ENCODE measurements at regions not wholly inside any gene's neighbourhood (a gene's known extent, or its start where the extent isn't known, plus 50 kb on each side); places are given as distances from the start of the nearest gene placed in this dataset.
"Not testable (repeated sequence)": the region's sequence is repeated elsewhere in the genome, so short reads cannot be mapped to it uniquely, and the experiment has no call there.

DNA sequence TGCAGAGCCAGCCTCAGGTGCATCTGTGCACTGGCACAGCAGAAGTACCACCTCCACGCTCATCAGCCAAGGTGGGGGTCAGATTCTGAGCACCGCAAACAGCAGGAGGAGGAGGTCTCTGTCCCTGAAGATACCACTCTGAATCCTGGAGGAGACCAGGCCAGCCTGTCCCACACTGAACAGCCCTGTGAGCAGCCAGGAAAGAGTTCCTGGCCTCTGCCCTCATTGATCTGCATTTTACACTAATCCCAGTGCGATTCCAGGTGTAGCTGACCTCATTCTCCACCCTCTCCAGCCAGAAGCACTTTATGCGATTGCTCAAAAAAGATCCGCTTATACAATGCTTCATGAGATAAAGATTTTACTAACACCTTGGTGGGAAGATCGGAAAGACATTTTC, 99.1 kb upstream of the CACUL1 start:
- no peak for DNase-seq (ENCODE audit: low read depth)
- in situ Hi-C loops (cut with HindIII; ENCODE audit: low pct_unique_long_range_greater_than_20kb, low sequenced_read_pairs): no loop called here

DNA sequence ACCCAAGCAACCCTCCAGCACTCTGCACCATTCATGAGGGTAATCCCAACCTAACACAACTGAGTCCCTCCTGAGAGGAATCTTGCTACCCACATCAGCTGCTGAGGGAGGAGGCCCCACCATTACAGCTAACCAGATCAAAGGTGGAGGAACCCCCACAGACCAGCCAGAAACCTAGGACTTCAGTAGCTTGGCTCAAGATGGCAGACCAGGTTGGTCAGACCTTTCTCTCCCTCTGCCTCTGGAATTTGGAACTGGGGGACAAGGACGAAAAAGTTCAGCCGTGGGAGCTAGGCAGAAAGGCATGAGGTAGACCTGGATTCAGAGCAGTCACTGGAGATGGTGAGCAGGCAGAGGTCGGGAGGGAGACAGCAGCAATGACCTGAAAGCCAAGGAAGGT, 101.3 kb upstream of the CACUL1 start:
- DNase-seq (ENCODE audit: low read depth): no peak
- in situ Hi-C loops (cut with HindIII; ENCODE audit: low pct_unique_long_range_greater_than_20kb, low sequenced_read_pairs): no loop called here

DNA sequence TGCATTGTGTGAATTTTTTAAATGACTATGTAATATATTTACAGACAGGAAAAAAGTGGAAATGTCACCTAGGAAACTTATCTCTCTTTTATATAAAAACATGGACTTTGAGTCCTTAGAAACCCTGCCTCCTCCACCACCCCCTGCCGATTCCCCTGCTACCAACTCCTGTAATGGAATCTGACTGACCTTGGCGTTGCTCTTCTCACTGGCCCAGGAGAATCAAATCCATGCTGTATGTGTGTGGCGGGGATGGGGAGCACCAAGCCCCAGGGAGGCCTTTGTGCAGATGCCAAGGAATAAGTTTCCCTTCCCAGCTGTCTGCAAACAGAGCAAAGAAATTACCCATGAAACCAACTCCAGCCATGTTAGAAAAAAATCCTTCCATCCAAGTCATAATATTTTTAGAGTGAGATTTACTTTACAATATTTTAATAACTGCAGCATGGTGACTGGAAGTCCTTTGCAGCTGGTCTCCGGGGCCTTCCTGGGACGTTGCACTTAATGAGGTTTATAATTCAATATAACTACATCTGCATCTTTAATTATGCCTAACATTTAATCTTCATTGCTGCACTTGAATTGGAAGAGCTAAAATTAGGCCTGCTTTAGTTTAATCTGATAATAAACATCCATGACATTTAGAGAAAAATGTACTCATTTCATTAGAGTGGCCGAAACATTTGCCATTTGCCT, 111.4 kb upstream of the CACUL1 start:
- DNase-seq (ENCODE audit: low read depth): no peak
- in situ Hi-C loops (cut with HindIII; ENCODE audit: low pct_unique_long_range_greater_than_20kb, low sequenced_read_pairs): no loop called here

DNA sequence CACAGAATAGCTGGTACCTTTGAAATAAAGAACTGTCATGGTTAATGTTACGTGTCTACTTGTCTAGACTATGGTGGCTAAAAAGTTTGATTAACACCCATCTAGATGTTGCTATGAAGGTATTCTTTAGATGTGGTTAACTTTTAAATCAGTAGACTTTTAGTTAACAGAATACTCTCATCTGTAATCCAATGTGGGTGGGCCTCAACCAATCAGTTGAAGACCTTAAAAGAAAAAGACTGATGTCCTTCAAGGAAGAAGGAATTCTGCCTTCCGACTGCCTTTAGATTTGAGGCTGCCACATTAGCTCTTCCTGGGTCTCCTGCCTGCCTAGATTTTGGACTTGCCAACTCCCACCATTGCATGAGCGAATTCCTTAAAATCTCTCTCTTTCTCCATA, 113.0 kb upstream of the CACUL1 start:
- no peak for DNase-seq (ENCODE audit: low read depth)
- in situ Hi-C loops (cut with HindIII; ENCODE audit: low pct_unique_long_range_greater_than_20kb, low sequenced_read_pairs): no loop called here

DNA sequence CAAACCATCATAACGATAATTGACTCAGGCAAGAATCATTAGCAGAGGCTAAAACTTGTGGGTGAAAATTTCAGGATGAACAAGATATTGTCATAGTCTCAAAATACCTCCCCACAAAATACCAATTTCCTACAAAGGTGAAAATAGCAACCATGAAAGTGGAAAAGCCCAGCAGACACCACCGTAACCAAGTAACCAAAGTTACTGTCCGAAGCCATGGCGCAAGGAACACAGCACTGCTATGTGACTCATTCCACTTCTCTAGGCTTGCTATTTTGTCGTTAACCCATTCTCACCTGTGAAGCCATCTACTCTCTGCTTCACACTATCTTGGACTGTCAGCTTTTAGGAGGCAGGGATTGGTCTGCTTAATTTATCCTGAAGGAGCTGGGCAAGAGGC, 113.8 kb upstream of the CACUL1 start:
- DNase-seq (ENCODE audit: low read depth): no peak

DNA sequence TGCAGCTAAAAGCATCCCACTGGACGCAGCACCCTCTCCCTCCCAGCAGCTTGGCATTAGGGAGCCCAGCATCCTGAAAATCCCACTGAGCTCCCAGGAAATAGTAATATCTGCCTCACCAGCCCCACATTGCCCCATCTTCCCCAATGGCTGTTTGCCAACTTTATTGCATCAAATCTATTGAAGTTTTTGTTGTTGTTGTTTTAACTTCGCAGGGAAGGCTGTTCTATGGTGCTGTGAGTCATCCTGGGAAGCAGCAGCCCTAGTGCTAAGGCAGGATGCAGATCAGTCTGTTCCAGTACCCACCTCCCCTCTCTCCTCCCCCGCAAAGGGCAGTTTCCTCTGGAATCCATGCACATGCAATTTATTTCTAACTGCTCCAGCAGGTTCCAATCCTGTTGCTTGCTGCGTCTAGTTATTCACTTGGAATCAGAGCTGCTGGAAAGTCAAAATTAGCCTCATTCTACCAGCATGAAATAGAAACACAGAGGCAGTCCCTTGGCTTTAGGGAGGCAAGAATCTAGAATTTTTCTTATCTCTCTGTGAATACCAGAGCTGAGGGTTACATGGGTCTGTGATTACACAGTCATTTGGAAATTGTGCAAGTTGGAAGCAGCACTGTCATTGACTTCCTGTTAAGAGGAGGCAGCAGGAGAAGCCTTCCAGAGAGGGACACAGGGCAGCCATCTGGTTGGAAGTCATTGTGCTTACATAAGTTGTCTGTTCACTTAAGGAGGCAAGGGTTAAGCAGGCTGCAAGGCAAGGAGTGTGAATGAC, 115.9 kb upstream of the CACUL1 start:
- in situ Hi-C loops (cut with HindIII; ENCODE audit: low pct_unique_long_range_greater_than_20kb, low sequenced_read_pairs): no loop called here
- DNase-seq (ENCODE audit: low read depth): peak; percentile 51

More for the DNA sequence above, 113.8 kb upstream of the CACUL1 start:
- in situ Hi-C loops (cut with HindIII; ENCODE audit: low pct_unique_long_range_greater_than_20kb, low sequenced_read_pairs): no loop called here

DNA sequence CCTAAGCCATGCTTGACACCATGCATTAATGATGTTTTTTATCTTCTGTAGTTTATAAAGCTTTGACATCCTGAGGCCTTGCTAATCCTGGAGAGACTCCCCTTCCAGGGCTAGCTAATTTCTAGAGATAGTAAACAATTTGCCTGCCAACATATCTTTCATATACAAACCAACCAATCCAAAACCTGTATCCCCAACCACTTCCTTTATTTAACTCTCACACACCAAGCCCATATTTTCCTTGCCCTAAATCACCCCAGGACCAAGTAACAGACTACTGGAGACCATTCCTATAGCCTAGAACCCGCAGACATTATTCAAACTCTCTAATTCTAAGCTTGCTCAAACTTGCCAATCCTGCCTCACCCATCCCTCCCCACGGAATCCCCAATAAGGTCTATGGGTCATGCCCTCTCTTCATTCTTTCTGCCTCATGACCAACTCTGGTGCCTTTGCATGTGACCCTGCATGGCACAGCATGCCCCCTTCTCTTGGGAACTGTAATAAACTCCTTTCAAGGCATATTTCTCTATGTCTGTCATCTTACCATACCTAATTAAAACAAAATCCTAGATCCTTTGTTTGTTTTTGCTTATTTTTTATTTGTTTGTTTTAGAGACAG, 116.6 kb upstream of the CACUL1 start:
- in situ Hi-C loops (cut with HindIII; ENCODE audit: low pct_unique_long_range_greater_than_20kb, low sequenced_read_pairs): no loop called here
- DNase-seq (ENCODE audit: low read depth): no peak

DNA sequence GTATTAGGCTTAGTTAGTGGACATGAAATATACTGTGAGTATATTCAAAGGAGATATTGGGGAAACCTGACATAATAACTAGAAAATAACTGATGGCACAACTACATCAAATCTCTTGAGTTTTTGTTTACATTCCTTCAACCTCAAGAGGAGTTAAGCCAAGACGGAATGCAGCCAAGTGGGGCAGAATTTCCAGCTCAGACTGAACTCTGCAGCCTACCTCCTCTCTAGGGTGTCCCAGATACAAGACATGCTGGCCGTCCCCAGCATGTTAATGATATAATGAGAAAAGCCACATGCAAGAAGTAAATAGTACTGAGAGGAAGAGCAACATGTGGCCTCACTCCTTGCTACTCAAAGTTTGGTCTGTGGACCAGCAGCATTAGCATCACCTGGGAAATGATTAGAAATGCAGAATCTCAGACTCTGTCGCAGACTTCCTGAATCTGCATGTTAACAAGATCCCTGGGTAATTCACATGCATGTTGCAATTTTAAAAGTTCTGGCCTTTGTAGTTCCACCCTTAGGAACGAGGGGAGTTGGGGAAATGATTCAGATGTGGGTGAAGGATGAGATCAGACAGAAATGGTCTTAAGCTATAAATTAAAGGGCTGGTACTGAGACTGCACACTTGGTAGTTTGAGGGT, 118.4 kb upstream of the CACUL1 start:
- peak; percentile 22 for DNase-seq (ENCODE audit: low read depth)
- in situ Hi-C loops (cut with HindIII; ENCODE audit: low pct_unique_long_range_greater_than_20kb, low sequenced_read_pairs): no loop called here

DNA sequence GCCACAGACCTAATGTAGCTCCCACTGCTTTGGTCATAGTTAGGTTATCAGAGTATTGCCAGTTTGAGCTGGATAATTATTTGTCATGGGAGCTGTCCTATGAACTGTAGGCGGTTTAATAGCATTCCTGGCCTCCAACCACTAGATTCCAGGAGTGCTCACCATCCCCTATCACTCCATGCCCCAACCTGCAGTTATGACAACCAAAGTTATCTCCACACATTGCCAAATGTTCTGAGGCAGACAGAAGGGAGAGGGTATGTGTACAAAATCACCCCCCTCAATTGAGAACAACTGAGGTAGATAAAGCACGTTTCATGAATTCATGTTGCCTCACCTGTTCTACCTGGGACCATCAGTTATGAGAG, 119.0 kb upstream of the CACUL1 start:
- no peak for DNase-seq (ENCODE audit: low read depth)

DNA sequence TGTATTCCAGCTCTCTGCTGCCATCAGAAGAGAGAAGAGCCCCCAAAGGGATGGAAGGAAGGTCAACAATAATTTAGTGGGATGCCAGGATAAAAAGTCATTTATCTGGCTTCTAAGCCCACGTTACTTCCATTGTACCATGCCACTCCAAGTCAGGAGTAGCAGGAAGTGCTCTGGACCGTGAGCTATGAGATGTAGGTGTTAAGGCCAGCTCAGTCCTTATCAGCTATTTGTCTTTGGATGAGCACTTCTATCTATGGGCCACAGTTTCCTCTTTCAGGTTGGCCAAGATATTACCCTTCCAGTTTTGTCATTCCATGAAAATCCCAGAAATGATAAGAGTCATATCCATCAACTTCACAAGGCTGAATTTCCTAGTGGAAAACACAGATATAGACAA, 119.4 kb upstream of the CACUL1 start:
- in situ Hi-C loops (cut with HindIII; ENCODE audit: low pct_unique_long_range_greater_than_20kb, low sequenced_read_pairs): no loop called here
- DNase-seq (ENCODE audit: low read depth): no peak

More for the DNA sequence above, 119.0 kb upstream of the CACUL1 start:
- in situ Hi-C loops (cut with HindIII; ENCODE audit: low pct_unique_long_range_greater_than_20kb, low sequenced_read_pairs): no loop called here

DNA sequence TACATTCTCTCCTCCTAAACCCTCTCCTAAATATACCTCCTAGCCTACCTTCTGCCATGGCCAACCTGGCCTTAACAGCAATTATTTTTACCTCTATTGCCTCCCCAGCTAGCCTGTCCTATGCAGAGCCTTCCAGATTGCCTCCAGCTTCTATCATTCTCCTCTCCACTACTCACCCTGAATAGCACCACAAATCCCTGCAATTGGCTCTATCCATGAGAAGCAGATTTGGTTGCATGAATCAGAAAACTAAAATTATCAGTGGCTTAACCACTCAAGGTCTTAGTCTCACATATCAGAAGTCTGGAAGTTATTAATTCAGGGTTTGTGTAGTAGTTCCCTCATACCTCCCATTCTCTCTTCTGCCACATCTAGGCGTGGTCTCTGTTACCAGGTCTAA, 120.3 kb upstream of the CACUL1 start:
- DNase-seq (ENCODE audit: low read depth): no peak
- in situ Hi-C loops (cut with HindIII; ENCODE audit: low pct_unique_long_range_greater_than_20kb, low sequenced_read_pairs): no loop called here

DNA sequence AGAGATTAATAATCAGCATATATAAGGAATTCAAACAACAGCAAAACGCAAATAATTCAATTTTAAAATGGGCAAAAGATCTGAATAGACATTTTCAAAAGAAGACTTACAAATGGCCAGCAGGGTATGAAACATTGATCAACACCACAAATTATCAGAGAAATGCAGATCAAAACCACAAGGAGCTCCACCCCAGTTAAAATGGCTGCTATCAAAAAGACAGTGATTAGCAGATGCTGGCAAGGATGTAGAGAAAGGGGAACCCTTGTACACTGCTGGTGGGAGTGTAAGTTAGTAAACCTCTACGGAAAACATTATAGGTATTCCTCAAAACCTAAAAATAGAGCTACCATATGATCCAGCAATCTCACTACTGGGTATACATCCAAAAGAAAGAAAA, 128.0 kb upstream of the CACUL1 start:
- in situ Hi-C loops (cut with HindIII; ENCODE audit: low pct_unique_long_range_greater_than_20kb, low sequenced_read_pairs): no loop called here
- DNase-seq (ENCODE audit: low read depth): no peak

DNA sequence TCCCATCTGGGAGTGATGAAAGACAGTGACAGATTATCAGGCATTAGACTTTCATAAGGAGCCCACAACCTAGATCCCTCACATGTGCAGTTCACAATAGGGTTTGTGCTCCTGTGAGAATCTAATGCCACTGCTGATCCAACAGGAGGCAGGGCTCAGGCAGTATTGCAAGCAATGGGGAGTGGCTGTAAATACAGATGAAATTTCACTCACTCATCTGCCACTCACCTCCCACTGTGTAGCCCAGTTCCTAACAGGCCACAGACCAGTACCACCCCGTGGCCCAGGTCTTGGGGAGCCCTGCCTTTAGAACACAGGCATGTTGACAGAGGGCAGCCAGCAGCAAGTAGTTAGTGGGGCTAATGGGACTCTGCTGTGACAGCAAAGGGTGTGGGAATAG, 137.3 kb upstream of the NANOS1 start:
- in situ Hi-C loops (cut with HindIII; ENCODE audit: low pct_unique_long_range_greater_than_20kb, low sequenced_read_pairs): no loop called here
- DNase-seq (ENCODE audit: low read depth): no peak

DNA sequence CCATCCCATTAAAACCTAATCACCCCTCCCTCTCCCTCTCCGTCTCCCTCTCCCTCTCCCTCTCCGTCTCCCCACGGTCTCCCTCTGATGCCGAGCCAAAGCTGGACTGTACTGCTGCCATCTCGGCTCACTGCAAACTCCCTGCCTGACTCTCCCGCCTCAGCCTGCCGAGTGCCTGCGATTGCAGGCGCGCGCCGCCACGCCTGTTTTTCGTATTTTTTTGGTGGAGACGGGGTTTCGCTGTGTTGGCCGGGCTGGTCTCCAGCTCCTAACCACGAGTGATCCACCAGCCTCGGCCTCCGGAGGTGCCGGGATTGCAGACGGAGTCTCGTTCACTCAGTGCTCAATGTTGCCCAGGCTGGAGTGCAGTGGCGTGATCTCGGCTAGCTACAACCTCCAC, 134.6 kb upstream of the NANOS1 start:
- in situ Hi-C loops (cut with HindIII; ENCODE audit: low pct_unique_long_range_greater_than_20kb, low sequenced_read_pairs); DNase-seq (ENCODE audit: low read depth): not testable (repeated sequence)

DNA sequence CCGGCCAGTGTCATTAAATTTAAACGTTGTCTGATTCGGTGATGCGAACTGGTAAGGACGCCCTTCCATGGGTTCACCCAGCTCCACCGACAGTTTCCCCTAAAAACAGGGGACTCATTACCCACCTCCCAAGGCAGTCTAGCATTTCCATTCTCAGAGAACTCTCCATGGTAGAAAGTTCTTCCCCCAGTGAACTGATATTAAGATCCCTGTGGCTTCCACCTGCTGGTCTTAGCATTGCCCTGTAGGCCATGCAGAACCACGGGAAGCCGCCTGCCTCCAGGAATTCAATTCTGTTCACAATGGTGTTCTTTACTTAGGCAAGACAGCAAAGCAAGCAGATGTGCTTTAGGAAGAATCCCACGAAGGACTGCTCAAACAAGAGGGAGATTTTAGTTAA, 128.9 kb upstream of the NANOS1 start:
- no peak for DNase-seq (ENCODE audit: low read depth)
- in situ Hi-C loops (cut with HindIII; ENCODE audit: low pct_unique_long_range_greater_than_20kb, low sequenced_read_pairs): no loop called here

DNA sequence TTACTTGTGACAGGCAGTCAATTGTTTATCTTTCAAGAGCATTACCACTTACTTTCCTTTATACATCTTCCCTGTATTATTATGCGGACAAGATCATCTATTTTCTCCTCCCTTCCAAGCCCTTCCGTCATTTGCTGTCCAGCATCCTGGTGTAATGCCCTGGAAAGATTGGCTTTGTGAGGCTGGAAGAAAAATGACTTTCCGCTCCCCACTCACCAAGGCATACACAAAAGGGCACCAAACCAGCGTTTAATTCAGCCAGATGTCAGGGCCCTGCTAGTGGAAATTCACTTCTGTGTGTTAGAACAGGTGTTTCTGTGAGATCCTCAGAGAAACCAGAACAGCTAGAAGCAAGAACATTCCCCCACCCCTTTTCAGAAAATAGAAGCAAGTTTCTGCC, 128.1 kb upstream of the NANOS1 start:
- DNase-seq (ENCODE audit: low read depth): no peak
- in situ Hi-C loops (cut with HindIII; ENCODE audit: low pct_unique_long_range_greater_than_20kb, low sequenced_read_pairs): no loop called here

DNA sequence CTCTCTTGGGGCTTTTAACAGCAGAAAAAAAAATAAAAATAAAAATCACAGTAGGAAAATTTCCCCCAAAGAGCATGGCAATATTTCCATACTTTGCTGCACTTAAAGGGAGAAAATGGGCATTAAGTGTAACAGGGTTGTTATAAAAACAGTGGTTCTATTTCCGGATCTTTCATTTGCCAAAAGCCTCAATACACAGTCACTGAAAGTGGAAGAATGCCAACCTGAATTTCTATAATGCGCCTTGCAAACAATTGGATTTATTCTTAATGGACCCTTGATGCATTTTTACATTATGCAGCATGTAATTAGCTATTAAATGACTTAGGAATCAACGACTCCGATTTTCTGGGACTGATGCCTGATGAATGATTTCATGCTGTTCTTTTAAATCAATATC, 127.6 kb upstream of the NANOS1 start:
- no peak for DNase-seq (ENCODE audit: low read depth)
- in situ Hi-C loops (cut with HindIII; ENCODE audit: low pct_unique_long_range_greater_than_20kb, low sequenced_read_pairs): no loop called here

DNA sequence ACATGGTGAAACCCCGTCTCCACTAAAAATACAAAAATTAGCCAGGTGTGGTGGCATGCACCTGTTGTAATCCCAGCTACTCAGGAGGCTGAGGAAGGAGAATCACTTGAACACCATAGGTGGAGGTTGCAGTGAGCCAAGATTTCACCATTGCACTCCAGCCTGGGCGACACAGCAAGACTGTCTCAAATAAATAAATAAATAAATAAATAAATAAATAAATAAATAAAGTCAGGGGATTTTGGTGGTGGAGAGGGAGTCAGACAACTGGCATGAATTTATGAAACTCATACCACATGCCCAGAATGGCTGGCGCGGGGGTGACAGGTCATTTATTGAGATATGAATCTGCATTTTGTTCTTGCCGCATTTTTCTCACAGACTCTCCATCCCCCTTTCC, 126.9 kb upstream of the NANOS1 start:
- DNase-seq (ENCODE audit: low read depth); in situ Hi-C loops (cut with HindIII; ENCODE audit: low pct_unique_long_range_greater_than_20kb, low sequenced_read_pairs): not testable (repeated sequence)

DNA sequence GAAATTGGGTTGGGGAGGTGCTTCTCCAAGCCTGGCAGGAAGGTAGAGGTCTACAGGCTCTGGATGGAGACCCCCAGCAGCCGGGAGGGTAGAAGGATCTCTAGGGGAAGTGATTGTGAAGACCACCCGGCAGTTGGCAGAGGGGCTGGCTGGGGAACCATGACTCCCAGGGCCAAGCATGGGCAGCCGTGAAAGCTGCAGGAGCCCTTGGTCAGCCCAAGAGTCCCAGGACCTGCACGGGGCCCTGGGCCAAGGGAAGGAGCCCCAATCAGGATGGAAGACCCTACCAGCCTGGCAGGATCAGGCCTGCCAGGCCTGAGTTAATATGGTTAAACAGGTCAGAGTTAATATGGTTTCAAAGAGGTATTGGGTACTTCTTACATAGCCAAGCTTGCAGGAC, 126.3 kb upstream of the NANOS1 start:
- no peak for DNase-seq (ENCODE audit: low read depth)
- in situ Hi-C loops (cut with HindIII; ENCODE audit: low pct_unique_long_range_greater_than_20kb, low sequenced_read_pairs): no loop called here

All from Caki2 (cell line).